ENCODE measurements at regions not wholly inside any gene's neighbourhood (a gene's known extent, or its start where the extent isn't known, plus 50 kb on each side); places are given as distances from the start of the nearest gene placed in this dataset.

DNA sequence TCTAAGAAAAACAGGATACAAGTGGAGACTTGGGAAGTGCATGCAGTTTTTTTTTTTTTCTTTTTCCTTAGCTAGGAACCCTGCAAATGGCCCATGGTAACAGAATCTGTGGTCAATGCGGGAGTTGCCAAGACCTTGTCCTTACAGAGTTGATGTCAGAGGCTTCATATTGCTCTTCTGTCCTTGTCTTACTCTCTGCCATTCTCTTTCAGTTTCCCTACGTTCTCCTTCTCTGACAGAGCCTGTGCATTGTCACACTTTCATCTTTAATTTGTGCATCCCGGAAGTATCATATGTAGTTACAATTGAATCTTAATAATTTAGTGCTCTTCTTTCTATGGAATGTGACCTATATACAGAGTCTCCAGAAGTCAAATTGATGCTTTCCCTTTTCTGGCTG, 986.9 kb downstream of the TMEM121 start:
- TF ChIP-seq POLR2AphosphoS5 (IDR thresholded peaks at IDR 0.05; ENCODE audit: borderline replicate concordance, low read depth, low read length) (no peak), EZH2 (IDR thresholded peaks at IDR 0.05) (no peak), FOXP2 (optimal IDR thresholded peaks at IDR 0.05; ENCODE audit: control extremely low read depth, extremely low read length, insufficient read depth) (no peak)

All from SK-N-MC (cell line).